Effector memory CD4-positive, alpha-beta T cell (primary cell): ENCODE measurements at regions not wholly inside any gene's neighbourhood (a gene's known extent, or its start where the extent isn't known, plus 50 kb on each side); places are given as distances from the start of the nearest gene placed in this dataset.

Experiments used
- DNase-seq, 3 donors: peaks; one replicate each; pipeline ENCODE4 v3.0.0-alpha.2; 2020
- H3K27ac ChIP-seq: 2 replicates; pipeline ENCODE4 v1.7.0; 2013; ENCODE audit warnings: mild to moderate bottlenecking, low read length, moderate library complexity; ENCODE audit not compliant: insufficient read depth, poor library complexity, severe bottlenecking
- H3K27me3 ChIP-seq: replicated peaks from 2 replicates; pipeline ENCODE4 v1.7.0; 2013; ENCODE audit warnings: mild to moderate bottlenecking, low read length; ENCODE audit not compliant: insufficient read depth, control insufficient read depth, poor library complexity, severe bottlenecking
- H3K36me3 ChIP-seq: 2 replicates; pipeline ENCODE4 v1.7.0; 2013; ENCODE audit warnings: mild to moderate bottlenecking, low read length, moderate library complexity; ENCODE audit not compliant: control insufficient read depth, insufficient read depth
- H3K4me1 ChIP-seq: 2 replicates; pipeline ENCODE4 v1.7.0; 2013; ENCODE audit warnings: low read length, mild to moderate bottlenecking; ENCODE audit not compliant: control insufficient read depth, insufficient read depth, poor library complexity, severe bottlenecking
- H3K4me3 ChIP-seq: 2 replicates; pipeline ENCODE4 v1.7.0; 2013; ENCODE audit warnings: low read length, low read depth, mild to moderate bottlenecking; ENCODE audit not compliant: insufficient read depth, poor library complexity, severe bottlenecking
- H3K9me3 ChIP-seq: 2 replicates; pipeline ENCODE4 v1.7.0; 2013; ENCODE audit warnings: mild to moderate bottlenecking, low read length, moderate library complexity; ENCODE audit not compliant: control insufficient read depth

GRCh38 chr16:79715061-79715460, 114.5 kb upstream of the MAF start:
- H3K4me1 ChIP-seq: peaks cover 4% of the 10 kb centered on the region
- no peaks in the 10 kb centered on the region for H3K9me3 ChIP-seq
- H3K27me3 ChIP-seq: no peaks in the 10 kb centered on the region
- H3K36me3 ChIP-seq: no peaks in the 10 kb centered on the region
- no peak overlapping the region for H3K4me3 ChIP-seq
- no peak for DNase-seq
- H3K27ac ChIP-seq: no peak overlapping the region

GRCh38 chr16:79714440-79714839, 113.9 kb upstream of the MAF start:
- Histone ChIP-seq H3K9me3 (no peaks in the 10 kb centered on the region), H3K27me3 (no peaks in the 10 kb centered on the region), H3K4me1 (peaks cover 4% of the 10 kb centered on the region), H3K36me3 (no peaks in the 10 kb centered on the region), H3K27ac (no peak overlapping the region), H3K4me3 (no peak overlapping the region)
- no peak for DNase-seq

GRCh38 chr16:79713609-79714309, 113.2 kb upstream of the MAF start:
- Histone ChIP-seq H3K36me3 (no peaks in the 10 kb centered on the region), H3K4me1 (peaks cover 4% of the 10 kb centered on the region), H3K9me3 (no peaks in the 10 kb centered on the region), H3K27me3 (no peaks in the 10 kb centered on the region), H3K27ac (no peak overlapping the region), H3K4me3 (no peak overlapping the region)
- DNase-seq: no peak

GRCh38 chr16:79712276-79712675, 111.7 kb upstream of the MAF start:
- Histone ChIP-seq H3K36me3 (no peaks in the 10 kb centered on the region), H3K4me1 (peaks cover 1% of the 10 kb centered on the region), H3K27me3 (no peaks in the 10 kb centered on the region), H3K27ac (no peak overlapping the region), H3K9me3 (no peaks in the 10 kb centered on the region), H3K4me3 (no peak overlapping the region)
- no peak for DNase-seq

- DNase-seq: no peak
- H3K27ac ChIP-seq: no peak overlapping the region
These were observed 107.3 kb upstream of the MAF start for GRCh38 chr16:79707876-79708275.

GRCh38 chr16:79703066-79703465, 102.5 kb upstream of the MAF start:
- no peaks in the 10 kb centered on the region for H3K36me3 ChIP-seq
- H3K4me1 ChIP-seq: no peaks in the 10 kb centered on the region
- H3K4me3 ChIP-seq: no peak overlapping the region
- no peaks in the 10 kb centered on the region for H3K27me3 ChIP-seq
- DNase-seq: no peak
- no peak overlapping the region for H3K27ac ChIP-seq
- H3K9me3 ChIP-seq: no peaks in the 10 kb centered on the region

More at GRCh38 chr16:79707876-79708275, 107.3 kb upstream of the MAF start:
- H3K9me3 ChIP-seq: no peaks in the 10 kb centered on the region
- no peaks in the 10 kb centered on the region for H3K36me3 ChIP-seq
- no peaks in the 10 kb centered on the region for H3K4me1 ChIP-seq
- no peaks in the 10 kb centered on the region for H3K27me3 ChIP-seq
- H3K4me3 ChIP-seq: no peak overlapping the region

- Histone ChIP-seq H3K4me3 (no peak overlapping the region), H3K9me3 (no peaks in the 10 kb centered on the region), H3K27ac (no peak overlapping the region), H3K4me1 (no peaks in the 10 kb centered on the region), H3K36me3 (no peaks in the 10 kb centered on the region), H3K27me3 (no peaks in the 10 kb centered on the region)
- DNase-seq: no peak
These were observed 97.8 kb upstream of the MAF start for GRCh38 chr16:79698341-79698753.

- Histone ChIP-seq H3K27me3 (no peaks in the 10 kb centered on the region), H3K36me3 (no peaks in the 10 kb centered on the region), H3K27ac (no peak overlapping the region), H3K9me3 (no peaks in the 10 kb centered on the region), H3K4me3 (no peak overlapping the region), H3K4me1 (no peaks in the 10 kb centered on the region)
- no peak for DNase-seq
These were observed 97.1 kb upstream of the MAF start for GRCh38 chr16:79697562-79698112.

GRCh38 chr16:79691007-79691406, 90.5 kb upstream of the MAF start:
- Histone ChIP-seq H3K4me3 (no peak overlapping the region), H3K27ac (no peak overlapping the region), H3K4me1 (no peaks in the 10 kb centered on the region), H3K9me3 (no peaks in the 10 kb centered on the region), H3K27me3 (no peaks in the 10 kb centered on the region), H3K36me3 (no peaks in the 10 kb centered on the region)
- no peak for DNase-seq

GRCh38 chr16:79690159-79690558, 89.6 kb upstream of the MAF start:
- H3K27ac ChIP-seq: no peak overlapping the region
- DNase-seq: no peak

More at GRCh38 chr16:79690159-79690558, 89.6 kb upstream of the MAF start:
- no peaks in the 10 kb centered on the region for H3K27me3 ChIP-seq
- no peaks in the 10 kb centered on the region for H3K36me3 ChIP-seq
- H3K9me3 ChIP-seq: no peaks in the 10 kb centered on the region
- H3K4me3 ChIP-seq: no peak overlapping the region
- no peaks in the 10 kb centered on the region for H3K4me1 ChIP-seq
